Iris pigment epithelial cell (primary cell): ENCODE measurements at regions not wholly inside any gene's neighbourhood (a gene's known extent, or its start where the extent isn't known, plus 50 kb on each side); places are given as distances from the start of the nearest gene placed in this dataset.

ENCODE experiments used
- DNase-seq: peaks from one replicate; pipeline ENCODE4 v3.0.0-alpha.2; 2011; ENCODE audit warnings: low read depth

DNA sequence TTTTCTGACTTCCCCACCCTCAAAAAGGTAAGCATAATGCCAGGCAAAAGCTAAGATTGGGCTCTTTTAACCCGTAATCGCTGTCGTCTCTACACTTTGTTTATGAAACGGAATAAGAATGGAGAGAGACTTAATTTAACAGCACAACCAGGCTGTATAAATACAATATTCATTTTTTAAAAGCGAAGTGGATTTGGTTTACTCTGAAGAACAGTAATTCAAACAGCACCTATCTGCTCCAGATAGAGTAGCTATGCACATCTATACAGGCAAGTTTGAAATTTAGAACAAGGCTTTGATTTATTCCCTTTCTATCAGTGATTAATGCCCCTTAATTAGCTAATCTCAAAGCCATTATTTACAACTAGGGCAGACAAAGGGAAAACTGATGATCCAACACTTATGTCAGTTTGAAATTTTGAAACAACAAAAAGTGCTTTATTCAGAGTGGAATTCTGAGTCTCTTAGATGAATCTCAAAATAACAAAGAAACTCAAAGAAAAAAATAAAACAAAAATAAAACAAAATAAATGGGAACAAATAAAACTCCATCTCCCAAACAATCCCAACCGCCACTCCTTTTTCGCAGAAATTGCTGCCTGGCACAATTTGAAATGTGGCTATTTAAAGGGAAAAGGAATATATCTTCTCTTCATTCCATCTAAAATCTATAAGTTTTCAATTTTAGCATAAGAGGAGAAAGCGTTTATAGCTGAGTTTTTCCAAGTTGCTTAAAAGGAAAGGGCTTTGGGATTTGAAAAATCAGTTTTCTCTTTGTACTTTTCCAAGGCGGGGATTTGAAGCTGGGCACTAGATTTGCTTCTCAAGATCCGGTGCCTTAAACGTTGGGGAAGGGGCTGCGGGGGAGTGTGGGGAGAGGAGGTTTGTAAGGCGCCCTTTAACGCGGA, 298.6 kb downstream of the PARP8 start:
- DNase-seq, result no peak

GRCh38 chr5:50965654-50966375, 299.4 kb downstream of the PARP8 start:
- DNase-seq, result no peak

DNA sequence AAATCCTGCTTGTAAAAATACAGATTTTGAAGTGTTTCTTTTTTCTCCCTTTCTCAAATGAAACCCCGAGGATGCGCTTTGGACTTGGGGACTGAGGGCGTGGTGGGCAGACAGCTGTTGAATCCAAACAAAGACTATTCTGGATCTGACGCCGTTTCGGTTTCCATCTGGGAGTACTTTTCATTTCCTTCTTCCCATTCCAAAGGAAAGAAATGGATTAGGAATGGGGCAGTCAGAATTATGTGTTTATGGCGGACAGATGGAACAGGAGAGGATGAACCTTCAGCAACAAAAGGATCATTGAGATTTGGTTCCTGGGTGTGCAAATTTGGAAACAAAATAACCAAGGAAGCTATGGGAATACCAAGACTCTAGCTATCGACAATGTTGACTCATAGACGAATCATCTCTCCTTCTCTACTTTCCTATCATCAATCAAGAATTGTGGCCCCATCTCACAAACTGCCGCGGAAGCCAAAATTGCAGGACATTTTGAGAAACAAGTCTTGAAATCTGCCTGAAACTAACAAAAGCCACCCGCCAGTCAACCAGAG, 300.6 kb downstream of the PARP8 start:
- DNase-seq, result no peak

GRCh38 chr5:50967563-50968355, 301.3 kb downstream of the PARP8 start:
- no peak for DNase-seq

- DNase-seq, result no peak
Measured at GRCh38 chr5:50968356-50969149, 302.1 kb downstream of the PARP8 start.

- DNase-seq, result no peak
Measured at GRCh38 chr5:50969151-50970031, 303.0 kb downstream of the PARP8 start.

GRCh38 chr5:50975840-50976239, 309.4 kb downstream of the PARP8 start:
- DNase-seq, result no peak

- DNase-seq, result no peak
Measured at GRCh38 chr5:50978924-50979323, 312.5 kb downstream of the PARP8 start.

- DNase-seq, result no peak
Measured at GRCh38 chr5:50984640-50985039, 318.2 kb downstream of the PARP8 start.

DNA sequence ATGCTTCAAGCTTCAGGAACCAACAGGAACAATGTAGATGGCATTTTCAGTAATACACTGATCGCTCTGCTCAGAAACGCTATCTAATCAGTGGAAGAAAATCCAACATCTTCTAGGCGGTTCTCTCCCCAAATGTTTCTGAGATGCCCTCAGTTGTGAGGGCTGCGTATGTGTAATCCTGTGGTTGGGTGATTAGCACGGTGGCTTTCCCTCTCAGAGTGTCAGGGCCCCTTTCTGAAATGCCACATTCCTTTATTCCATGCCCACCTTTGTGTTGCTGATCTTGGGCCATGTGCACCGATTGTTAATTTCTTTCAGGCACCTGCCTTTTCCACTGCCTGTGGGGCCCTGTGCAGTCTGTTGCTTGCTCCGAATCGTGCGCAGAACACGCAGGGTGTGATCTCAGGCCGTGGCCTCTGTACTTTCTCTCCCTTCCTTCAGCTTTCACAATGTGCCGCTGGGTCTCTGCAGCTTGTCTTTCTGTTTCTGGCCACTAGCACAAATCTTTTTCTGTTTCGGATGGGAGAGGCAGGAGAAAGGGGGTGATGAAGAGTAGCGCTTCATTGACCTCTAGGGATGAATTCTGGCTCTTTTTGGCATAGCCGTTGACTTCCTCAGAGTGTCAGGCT, 324.0 kb downstream of the PARP8 start:
- DNase-seq, result no peak

DNA sequence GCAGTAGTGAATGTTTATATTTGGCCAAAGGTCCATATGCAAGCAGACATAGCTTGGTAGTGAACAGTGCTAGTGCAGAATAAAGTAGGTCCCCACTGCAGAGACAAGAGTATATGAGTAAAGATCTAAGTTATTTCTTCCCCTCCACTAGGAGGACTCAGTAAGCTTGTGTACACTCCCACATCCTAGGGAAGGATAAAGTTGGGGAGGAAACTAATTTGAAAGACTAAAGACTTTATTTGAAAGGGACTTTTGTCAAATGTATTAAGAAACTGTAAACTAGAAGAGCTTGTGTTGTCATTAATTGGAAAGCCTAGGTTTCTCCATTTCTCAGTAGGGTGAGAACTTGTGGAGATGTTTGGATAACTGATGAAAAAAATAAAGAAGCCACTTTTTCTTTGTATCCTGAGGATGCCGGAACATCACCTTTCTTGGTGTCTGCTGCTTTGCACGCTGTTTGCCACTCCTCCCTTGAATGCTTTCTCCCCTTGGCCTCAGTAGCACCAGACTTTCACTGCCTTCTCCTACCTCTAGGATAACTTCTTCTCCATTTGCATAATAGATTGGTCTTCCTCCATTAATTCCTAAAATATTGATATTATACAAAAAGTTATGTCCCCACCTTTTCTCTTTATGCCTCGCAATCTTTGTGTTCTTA, 329.0 kb downstream of the PARP8 start:
- DNase-seq, result no peak

DNA sequence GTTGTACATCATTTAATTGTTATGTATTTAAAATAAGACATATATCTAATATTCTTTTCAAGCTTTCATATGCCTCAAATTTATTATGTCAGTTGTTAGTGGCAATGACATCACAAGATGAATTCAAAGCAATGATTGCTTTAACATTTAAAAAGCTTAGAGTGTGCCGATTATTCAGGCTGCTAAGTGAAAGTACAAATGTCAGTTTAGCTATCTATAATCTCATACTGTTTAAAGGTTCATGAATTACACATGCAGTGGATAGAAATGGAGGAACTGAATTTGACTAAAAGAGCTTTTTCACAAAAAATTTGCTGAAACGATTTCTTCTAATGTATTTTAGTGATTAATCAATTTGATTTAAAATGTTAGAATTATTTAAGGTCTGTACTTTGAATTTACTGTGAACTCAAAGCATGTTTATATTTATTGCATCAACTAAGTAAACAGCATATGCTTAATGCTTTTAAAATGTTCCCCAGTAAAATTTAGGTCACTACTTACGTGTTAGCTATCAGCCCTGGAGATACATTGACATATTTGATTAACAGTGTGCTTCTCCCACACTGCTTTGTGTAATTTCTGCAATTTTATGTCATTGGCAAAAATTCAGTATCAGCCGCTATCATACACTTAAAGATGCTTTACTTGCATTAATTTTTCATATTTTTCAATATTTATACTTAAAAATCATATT, 334.9 kb downstream of the PARP8 start:
- DNase-seq, result no peak

GRCh38 chr5:51002368-51002767, 335.9 kb downstream of the PARP8 start:
- DNase-seq, result no peak

DNA sequence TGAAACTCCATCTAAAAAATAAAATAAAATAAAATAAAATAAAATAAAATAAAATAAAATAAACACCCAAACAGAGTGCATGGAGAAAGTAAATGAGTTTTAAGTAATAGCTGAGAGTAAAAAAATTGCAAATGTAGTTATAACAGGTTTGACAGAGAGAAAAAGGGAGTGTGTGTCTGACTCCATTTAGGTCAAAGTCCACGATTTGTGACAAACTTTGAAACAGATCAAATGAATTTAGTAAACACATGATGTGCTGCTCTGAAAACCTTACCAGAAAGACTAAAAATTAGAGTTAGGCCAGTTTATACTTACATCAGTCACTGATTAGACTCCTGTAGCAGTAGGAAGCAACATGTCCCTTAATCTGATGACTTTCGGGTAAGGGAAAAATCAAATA, 346.6 kb downstream of the PARP8 start:
- no peak for DNase-seq

DNA sequence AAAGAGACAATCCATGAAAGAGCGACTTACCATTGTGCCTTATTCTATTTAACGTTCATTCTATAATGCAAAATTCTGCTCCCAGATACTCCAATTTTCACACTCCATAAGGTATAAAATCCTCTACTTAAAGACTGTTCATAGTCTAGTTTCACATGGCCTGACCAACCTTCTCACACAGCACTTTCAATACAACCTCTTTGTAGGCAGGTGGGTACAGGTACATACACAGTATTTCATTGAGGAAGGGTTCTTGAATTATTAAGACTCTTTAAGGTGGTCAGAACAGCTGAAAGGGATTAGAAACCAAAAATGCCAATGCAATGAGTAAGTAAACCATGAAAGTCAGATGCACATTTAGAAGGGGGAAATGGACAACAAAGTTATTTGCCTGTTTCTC, 352.0 kb downstream of the PARP8 start:
- no peak for DNase-seq

- DNase-seq, result no peak
Measured at GRCh38 chr5:51024263-51024662, 357.8 kb downstream of the PARP8 start.

DNA sequence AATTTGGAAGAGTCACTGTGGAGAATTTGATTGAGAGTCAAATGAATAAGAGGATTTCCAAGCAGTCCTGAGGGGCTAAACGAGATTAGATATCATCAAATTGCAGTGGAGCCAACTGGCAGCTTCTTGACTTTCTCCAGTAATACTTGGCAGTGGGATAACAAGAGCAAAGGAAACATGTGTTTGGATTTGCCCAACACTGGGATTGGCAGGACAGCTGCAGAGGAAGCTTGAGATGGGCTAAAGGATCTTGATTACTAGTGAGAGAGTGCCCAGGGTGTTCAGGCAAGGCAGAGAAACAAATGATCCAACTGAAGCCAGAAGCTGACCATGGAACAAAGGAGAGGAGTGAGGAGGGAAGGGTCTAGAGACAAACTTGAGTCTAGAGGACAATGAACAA, 356.0 kb upstream of the ISL1 start:
- no peak for DNase-seq

DNA sequence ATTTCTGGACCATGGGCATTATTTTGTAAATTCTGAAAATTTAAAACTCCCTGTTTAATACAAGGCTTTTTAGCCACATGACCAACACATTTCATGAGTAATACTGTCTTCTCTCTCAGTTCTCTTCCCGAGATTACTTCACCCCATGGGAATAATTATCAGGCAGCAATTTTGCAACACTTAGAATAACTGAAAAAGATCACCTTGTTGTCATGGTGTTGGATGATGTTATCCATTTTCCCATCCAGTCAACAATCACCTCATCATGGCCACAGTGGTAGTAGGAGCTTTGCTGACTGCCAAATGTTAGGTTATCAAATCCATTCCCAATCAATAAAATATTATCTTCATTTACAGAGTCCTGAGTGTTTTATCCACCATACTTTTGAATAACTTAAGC, 354.9 kb upstream of the ISL1 start:
- no peak for DNase-seq

GRCh38 chr5:51033215-51033614, 350.0 kb upstream of the ISL1 start:
- DNase-seq, result no peak
